Thoracic aorta (tissue), 2 donors: ENCODE measurements at regions not wholly inside any gene's neighbourhood (a gene's known extent, or its start where the extent isn't known, plus 50 kb on each side); places are given as distances from the start of the nearest gene placed in this dataset.

ENCODE experiments used
- ATAC-seq: fragments of 150-250 bp; one replicate; pipeline ENCODE4 v1.8.0; 2017; ENCODE audit warnings: low read depth; ENCODE audit not compliant: insufficient number of reproducible peaks, low FRiP score
- DNase-seq: peaks from one replicate; pipeline ENCODE4 v3.0.0-alpha.2; 2020; ENCODE audit warnings: low spot score
- H3K27ac ChIP-seq, 2 donors: fragments of 200-600 bp; sonication (generic); 1 replicate in 1 of 2; 2 replicates in 1 of 2; pipeline ENCODE4 v1.5.1; 2016; ENCODE audit warnings: mild to moderate bottlenecking in 2 of 2, moderate library complexity in 2 of 2
- H3K27me3 ChIP-seq: fragments of 200-600 bp; sonication (generic); replicated peaks from 2 replicates; pipeline ENCODE4 v1.6.0; 2016; ENCODE audit warnings: mild to moderate bottlenecking; ENCODE audit not compliant: insufficient read depth
- H3K36me3 ChIP-seq: fragments of 200-600 bp; sonication (generic); one replicate; pipeline ENCODE4 v1.5.1; 2016
- H3K4me1 ChIP-seq, 2 donors: fragments of 200-600 bp; sonication (generic); 1 replicate in 1 of 2; 2 replicates in 1 of 2; pipeline versions ENCODE4 v1.5.1 to v1.6.0; 2016; ENCODE audit warnings: low read depth in 2 of 2, mild to moderate bottlenecking in 1 of 2; ENCODE audit not compliant: control insufficient read depth in 1 of 2
- H3K4me3 ChIP-seq: fragments of 200-600 bp; sonication (generic); 2 replicates; pipeline ENCODE4 v1.5.1; 2016; ENCODE audit warnings: mild to moderate bottlenecking
- H3K9me3 ChIP-seq: fragments of 200-600 bp; sonication (generic); 2 replicates; pipeline ENCODE4 v1.5.1; 2016
- TF ChIP-seq, protein P1 (sequence below): fragments of 200-600 bp; sonication (generic); IDR thresholded peaks from one replicate; pipeline ENCODE4 v1.5.1; 2019; ENCODE audit warnings: antibody characterized with exemption

DNA sequence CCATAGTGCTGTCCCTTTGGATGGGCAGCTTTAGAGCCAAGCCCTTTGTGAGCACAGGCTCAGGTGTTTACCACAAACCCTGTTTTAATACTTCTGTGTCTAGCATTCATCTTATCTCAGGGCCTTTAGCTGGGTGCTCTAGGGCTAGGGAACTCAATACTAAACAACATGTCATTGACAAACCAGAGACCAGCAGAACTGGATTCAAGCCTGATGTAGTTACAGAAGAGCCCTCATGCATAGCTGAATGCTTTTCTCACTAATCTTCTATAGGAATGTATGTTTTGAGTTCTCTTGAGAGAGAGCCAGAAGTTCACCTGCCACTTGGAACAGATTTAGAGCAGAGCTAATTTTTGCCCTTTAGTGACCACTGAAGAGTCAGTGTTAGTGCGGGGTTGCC is 142.6 kb downstream of the DCK start:
- DNase-seq (no peak), ATAC-seq (no peak)
- Histone ChIP-seq H3K27ac (no peak overlapping the region), H3K36me3 (no peaks in the 10 kb centered on the region), H3K4me1 (no peaks in the 10 kb centered on the region), H3K9me3 (no peaks in the 10 kb centered on the region), H3K27me3 (no peaks in the 10 kb centered on the region), H3K4me3 (no peak overlapping the region)
- TF ChIP-seq, protein P1, sequence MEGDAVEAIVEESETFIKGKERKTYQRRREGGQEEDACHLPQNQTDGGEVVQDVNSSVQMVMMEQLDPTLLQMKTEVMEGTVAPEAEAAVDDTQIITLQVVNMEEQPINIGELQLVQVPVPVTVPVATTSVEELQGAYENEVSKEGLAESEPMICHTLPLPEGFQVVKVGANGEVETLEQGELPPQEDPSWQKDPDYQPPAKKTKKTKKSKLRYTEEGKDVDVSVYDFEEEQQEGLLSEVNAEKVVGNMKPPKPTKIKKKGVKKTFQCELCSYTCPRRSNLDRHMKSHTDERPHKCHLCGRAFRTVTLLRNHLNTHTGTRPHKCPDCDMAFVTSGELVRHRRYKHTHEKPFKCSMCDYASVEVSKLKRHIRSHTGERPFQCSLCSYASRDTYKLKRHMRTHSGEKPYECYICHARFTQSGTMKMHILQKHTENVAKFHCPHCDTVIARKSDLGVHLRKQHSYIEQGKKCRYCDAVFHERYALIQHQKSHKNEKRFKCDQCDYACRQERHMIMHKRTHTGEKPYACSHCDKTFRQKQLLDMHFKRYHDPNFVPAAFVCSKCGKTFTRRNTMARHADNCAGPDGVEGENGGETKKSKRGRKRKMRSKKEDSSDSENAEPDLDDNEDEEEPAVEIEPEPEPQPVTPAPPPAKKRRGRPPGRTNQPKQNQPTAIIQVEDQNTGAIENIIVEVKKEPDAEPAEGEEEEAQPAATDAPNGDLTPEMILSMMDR = no peak

- Histone ChIP-seq H3K36me3 (no peaks in the 10 kb centered on the region), H3K27ac (no peak overlapping the region), H3K9me3 (no peaks in the 10 kb centered on the region), H3K4me3 (no peak overlapping the region), H3K27me3 (no peaks in the 10 kb centered on the region), H3K4me1 (no peaks in the 10 kb centered on the region)
- TF ChIP-seq, protein P1 = no peak
- DNase-seq = no peak
- ATAC-seq = no peak
These were observed 144.7 kb downstream of the DCK start for GRCh38 chr4:71138007-71138615.

- no peaks in the 10 kb centered on the region for H3K9me3 ChIP-seq
- H3K27me3 ChIP-seq = no peaks in the 10 kb centered on the region
- ATAC-seq = no peak
- DNase-seq = no peak
- TF ChIP-seq, protein P1 = no peak
- no peaks in the 10 kb centered on the region for H3K4me1 ChIP-seq
- no peaks in the 10 kb centered on the region for H3K36me3 ChIP-seq
- no peak overlapping the region for H3K4me3 ChIP-seq
- H3K27ac ChIP-seq = no peak overlapping the region
These were observed 147.1 kb downstream of the DCK start for GRCh38 chr4:71140563-71140962.

GRCh38 chr4:71141125-71141524 is 147.7 kb downstream of the DCK start:
- no peak for ATAC-seq

DNA sequence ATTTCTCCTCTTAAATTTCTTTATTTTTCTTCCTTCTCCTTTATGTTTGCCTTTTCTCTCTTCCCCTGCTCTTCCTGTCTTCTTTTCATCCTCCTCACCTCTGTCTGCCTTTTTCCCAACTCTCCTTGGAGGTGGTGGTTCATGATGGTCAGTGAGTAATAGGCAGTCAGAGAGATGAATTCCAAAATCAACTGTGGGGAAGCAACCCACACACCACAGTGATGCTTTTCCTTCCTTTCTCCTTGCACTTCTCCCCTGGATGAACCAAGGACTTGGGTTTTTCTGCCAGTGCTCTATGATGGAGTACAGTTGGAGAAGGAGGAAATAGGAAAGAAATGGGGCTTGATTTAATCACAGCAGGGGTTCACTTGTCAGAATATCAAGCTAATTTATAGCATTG is 153.8 kb downstream of the DCK start:
- Histone ChIP-seq H3K4me1 (peaks cover 9 to 25% of the 10 kb centered on the region in 2 donors), H3K9me3 (no peaks in the 10 kb centered on the region), H3K27ac (peak overlapping the region in 1 of 2 donors; percentile 1), H3K27me3 (no peaks in the 10 kb centered on the region), H3K36me3 (no peaks in the 10 kb centered on the region), H3K4me3 (no peak overlapping the region)
- ATAC-seq (no peak), DNase-seq (no peak)
- TF ChIP-seq, protein P1 = no peak

More at GRCh38 chr4:71141125-71141524, 147.7 kb downstream of the DCK start:
- Histone ChIP-seq H3K27me3 (no peaks in the 10 kb centered on the region), H3K27ac (no peak overlapping the region), H3K9me3 (no peaks in the 10 kb centered on the region), H3K4me1 (no peaks in the 10 kb centered on the region), H3K4me3 (no peak overlapping the region), H3K36me3 (no peaks in the 10 kb centered on the region)
- TF ChIP-seq, protein P1 = no peak
- no peak for DNase-seq
